ENCODE measurements at regions not wholly inside any gene's neighbourhood (a gene's known extent, or its start where the extent isn't known, plus 50 kb on each side); places are given as distances from the start of the nearest gene placed in this dataset.

GRCh38 chr20:9909167-9909566, 70.3 kb upstream of the PAK5 start:
- H3K9me3 Mint-ChIP-seq (ENCODE audit: unreplicated experiment) = no peaks in the 10 kb centered on the region
- no peaks in the 10 kb centered on the region for H3K36me3 Mint-ChIP-seq (ENCODE audit: insufficient read depth, unreplicated experiment)
- CTCF ChIA-PET = interaction anchor here (0.6 to 7.8 kb wide), 5 partner anchors 10 to 383 kb away, joined by 3 to 130 read pairs (median 3); no protein-coding TSS in a partner anchor
- intact Hi-C loops (cut with micrococcal nuclease) = no loop called here
- H3K4me3 Mint-ChIP-seq (ENCODE audit: unreplicated experiment) = no peak overlapping the region
- H3K27ac Mint-ChIP-seq (ENCODE audit: low read depth, unreplicated experiment) = no peak overlapping the region
- no peak for DNase-seq (ENCODE audit: unreplicated experiment)
- no peak for TF ChIP-seq CTCF (IDR thresholded peaks at IDR 0.05; ENCODE audit: unreplicated experiment)
- POLR2A ChIA-PET = no interaction called here
- H3K4me1 Mint-ChIP-seq (ENCODE audit: insufficient read depth, unreplicated experiment) = no peaks in the 10 kb centered on the region
- peaks cover 25% of the 10 kb centered on the region for H3K27me3 Mint-ChIP-seq (ENCODE audit: insufficient read depth, unreplicated experiment)
- no TSS peak for BruUV-seq (replicated peaks)

DNA sequence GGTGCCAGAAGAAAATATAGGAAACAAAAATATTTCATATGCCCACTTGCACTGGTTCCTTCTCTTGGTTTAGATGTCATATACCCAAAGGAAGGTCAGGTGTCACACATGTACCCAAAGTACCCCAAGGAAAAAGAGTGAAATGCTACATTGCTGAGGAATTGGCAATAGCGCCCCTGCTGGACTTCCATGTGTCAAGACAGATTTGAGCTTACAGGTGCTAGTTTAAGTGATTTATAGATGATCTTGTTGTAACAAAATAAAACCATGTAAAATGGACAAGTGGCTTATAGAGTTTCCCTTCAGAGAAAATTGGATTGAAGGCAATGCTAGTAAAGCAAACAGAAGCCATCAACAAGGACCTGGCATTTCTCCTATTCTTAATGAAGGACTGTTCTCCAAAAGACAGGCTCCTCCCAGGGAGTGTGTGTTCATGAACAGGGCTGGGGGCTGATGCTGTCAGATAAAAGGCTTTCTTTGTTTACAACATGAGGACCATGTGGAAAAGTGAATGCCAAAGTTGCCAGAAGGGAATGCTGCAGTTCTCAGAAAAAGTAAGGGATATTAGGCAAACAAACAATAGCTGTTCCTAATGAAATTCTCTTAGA, 64.3 kb upstream of the PAK5 start:
- no peak overlapping the region for H3K4me3 Mint-ChIP-seq (ENCODE audit: unreplicated experiment)
- no TSS peak for BruUV-seq (replicated peaks)
- no peaks in the 10 kb centered on the region for H3K9me3 Mint-ChIP-seq (ENCODE audit: unreplicated experiment)
- intact Hi-C loops (cut with micrococcal nuclease) = no loop called here
- POLR2A ChIA-PET = interaction anchor here (0.5 to 0.6 kb wide), 2 partner anchors 478 to 530 kb away, joined by 3 read pairs; no protein-coding TSS in a partner anchor
- H3K4me1 Mint-ChIP-seq (ENCODE audit: insufficient read depth, unreplicated experiment) = no peaks in the 10 kb centered on the region
- peaks cover 35% of the 10 kb centered on the region for H3K27me3 Mint-ChIP-seq (ENCODE audit: insufficient read depth, unreplicated experiment)
- CTCF ChIA-PET = interaction anchor here (0.6 to 5.8 kb wide), 18 partner anchors 9 to 1534 kb away, joined by 3 to 95 read pairs (median 4); no protein-coding TSS in a partner anchor
- DNase-seq (ENCODE audit: unreplicated experiment) = peak; percentile 25
- no peak overlapping the region for H3K27ac Mint-ChIP-seq (ENCODE audit: low read depth, unreplicated experiment)
- peak; percentile 32 for TF ChIP-seq CTCF (IDR thresholded peaks at IDR 0.05; ENCODE audit: unreplicated experiment)
- H3K36me3 Mint-ChIP-seq (ENCODE audit: insufficient read depth, unreplicated experiment) = no peaks in the 10 kb centered on the region

DNA sequence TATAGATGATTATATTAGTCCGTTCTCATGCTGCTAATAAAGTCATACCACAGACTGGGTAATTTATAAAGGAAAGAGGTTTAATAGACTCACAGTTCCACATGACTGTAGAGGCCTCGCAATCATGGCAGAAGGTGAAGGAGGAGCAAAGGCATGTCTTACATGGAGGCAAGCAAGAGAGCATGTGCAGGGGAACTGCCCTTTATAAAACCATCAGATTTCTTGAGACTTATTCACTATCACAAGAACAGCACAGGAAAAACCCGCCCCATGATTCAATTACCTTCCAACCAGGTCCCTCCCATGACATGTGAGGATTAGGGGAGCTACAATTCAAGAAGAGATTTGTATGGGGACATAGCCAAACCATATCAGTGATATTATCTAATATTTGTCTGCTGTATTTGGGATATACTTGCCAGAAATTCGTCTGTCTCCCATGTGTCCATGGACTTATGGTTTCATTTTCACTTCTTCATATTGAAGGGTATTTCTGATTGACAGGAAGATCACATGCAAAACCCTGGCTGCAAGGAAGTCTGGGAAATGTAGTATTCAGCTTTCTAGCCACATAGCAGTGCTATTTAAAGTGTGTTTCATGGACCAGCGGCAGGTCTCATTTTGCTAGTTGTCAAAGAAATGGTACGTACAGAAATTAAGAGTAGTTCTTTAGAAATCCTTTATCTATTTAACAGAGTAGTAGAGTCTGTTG, 50.5 kb upstream of the PAK5 start:
- ChIA-PET CTCF (interaction anchor here (0.7 to 4.6 kb wide), 2 partner anchors 13 to 47 kb away, joined by 3 to 26 read pairs; no protein-coding TSS in a partner anchor), POLR2A (no interaction called here)
- no peak for TF ChIP-seq CTCF (IDR thresholded peaks at IDR 0.05; ENCODE audit: unreplicated experiment)
- peak overlapping the region; percentile 35 for H3K4me3 Mint-ChIP-seq (ENCODE audit: unreplicated experiment)
- H3K9me3 Mint-ChIP-seq (ENCODE audit: unreplicated experiment) = no peaks in the 10 kb centered on the region
- intact Hi-C loops (cut with micrococcal nuclease) = no loop called here
- BruUV-seq (replicated peaks) = no TSS peak
- peaks cover 6% of the 10 kb centered on the region for H3K4me1 Mint-ChIP-seq (ENCODE audit: insufficient read depth, unreplicated experiment)
- no peaks in the 10 kb centered on the region for H3K27me3 Mint-ChIP-seq (ENCODE audit: insufficient read depth, unreplicated experiment)
- no peak overlapping the region for H3K27ac Mint-ChIP-seq (ENCODE audit: low read depth, unreplicated experiment)
- no peaks in the 10 kb centered on the region for H3K36me3 Mint-ChIP-seq (ENCODE audit: insufficient read depth, unreplicated experiment)
- DNase-seq (ENCODE audit: unreplicated experiment) = peak; percentile 17
